GM12872 (cell line): ENCODE measurements at regions not wholly inside any gene's neighbourhood (a gene's known extent, or its start where the extent isn't known, plus 50 kb on each side); places are given as distances from the start of the nearest gene placed in this dataset.

Experiments
- TF ChIP-seq, protein P1 (sequence below): IDR thresholded peaks from 3 replicates; pipeline ENCODE4 v1.5.1; 2011; ENCODE audit warnings: low read depth, mild to moderate bottlenecking, low read length, moderate library complexity; ENCODE audit not compliant: insufficient read depth

DNA sequence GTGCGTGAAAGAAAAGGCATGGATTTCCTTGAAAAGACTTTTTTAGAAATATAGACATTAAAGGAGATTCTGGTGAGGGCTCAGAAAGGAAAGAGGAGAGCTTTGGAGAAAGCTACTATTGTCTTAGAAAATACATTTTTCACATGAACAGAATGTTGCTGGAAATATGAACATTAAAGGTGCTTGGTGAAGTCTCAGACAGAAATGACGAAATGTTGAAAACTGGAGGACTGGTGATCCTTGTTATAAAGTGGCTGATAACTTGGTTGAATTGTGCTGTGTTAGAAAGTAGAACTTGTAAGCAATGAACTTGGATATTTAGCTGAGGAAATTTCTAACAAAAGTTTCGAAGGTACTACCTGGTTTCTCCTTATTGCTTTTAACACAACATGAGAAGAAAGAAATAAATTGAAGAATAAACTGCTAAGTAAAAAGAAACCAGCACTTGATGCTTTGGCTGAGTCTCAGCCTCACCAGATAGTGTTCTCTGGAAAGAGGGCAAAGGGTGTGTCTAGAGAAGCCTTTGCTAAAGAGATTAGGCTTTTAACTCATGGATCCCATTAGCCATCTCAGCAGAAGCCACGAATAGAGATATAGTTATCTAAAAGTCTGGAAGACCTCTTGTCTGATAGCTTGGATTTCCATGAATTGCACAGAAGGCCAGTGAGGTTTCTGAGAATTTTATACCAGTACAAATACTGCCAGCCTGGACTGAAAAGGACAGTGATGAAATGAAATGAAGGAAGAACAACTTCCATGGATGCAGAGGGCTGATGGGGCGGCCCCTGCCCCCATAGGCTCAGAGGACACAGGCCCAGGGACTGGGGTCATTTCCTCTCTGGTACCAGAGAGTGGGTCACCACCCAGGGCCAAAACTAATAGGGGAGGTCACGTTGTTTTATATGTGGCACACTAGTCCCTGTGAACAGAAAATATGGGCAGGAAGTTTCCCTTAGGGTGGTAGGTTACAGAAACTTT is 91.5 kb downstream of the RPL22L1 start:
- TF ChIP-seq, protein P1, sequence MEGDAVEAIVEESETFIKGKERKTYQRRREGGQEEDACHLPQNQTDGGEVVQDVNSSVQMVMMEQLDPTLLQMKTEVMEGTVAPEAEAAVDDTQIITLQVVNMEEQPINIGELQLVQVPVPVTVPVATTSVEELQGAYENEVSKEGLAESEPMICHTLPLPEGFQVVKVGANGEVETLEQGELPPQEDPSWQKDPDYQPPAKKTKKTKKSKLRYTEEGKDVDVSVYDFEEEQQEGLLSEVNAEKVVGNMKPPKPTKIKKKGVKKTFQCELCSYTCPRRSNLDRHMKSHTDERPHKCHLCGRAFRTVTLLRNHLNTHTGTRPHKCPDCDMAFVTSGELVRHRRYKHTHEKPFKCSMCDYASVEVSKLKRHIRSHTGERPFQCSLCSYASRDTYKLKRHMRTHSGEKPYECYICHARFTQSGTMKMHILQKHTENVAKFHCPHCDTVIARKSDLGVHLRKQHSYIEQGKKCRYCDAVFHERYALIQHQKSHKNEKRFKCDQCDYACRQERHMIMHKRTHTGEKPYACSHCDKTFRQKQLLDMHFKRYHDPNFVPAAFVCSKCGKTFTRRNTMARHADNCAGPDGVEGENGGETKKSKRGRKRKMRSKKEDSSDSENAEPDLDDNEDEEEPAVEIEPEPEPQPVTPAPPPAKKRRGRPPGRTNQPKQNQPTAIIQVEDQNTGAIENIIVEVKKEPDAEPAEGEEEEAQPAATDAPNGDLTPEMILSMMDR: no peak

- TF ChIP-seq, protein P1: no peak
These were observed 92.5 kb downstream of the RPL22L1 start for GRCh38 chr3:170777564-170777926.

- TF ChIP-seq, protein P1: no peak
These were observed 93.0 kb downstream of the RPL22L1 start for GRCh38 chr3:170776887-170777563.

GRCh38 chr3:170773682-170774425 is 96.1 kb downstream of the RPL22L1 start:
- TF ChIP-seq, protein P1: no peak

GRCh38 chr3:170772175-170772574 is 97.8 kb downstream of the RPL22L1 start:
- TF ChIP-seq, protein P1: no peak

DNA sequence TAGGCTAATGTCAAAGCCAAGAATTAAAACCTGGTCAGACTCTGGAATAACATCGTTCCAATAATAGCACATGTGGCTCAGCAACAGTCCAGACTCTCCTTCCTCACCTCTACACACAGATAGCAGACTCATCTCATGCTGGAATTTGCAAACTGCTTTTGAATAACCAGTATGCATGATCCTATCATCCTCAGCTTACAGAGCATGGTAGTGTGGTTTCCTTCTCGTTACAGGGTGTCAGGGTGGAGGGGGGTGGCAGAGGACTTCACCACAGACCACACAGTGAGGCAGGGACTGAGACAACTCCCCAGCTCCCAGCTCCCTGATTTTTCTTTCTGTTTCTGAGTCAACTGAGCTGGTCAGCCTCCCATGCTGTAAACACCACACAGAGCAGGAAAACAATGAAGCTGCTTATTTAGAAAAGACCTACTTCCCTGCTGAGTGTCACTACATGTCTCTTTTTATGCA is 101.6 kb downstream of the RPL22L1 start:
- TF ChIP-seq, protein P1: no peak

- TF ChIP-seq, protein P1: no peak
These were observed 102.4 kb downstream of the RPL22L1 start for GRCh38 chr3:170767576-170767941.
